ENCODE measurements at regions not wholly inside any gene's neighbourhood (a gene's known extent, or its start where the extent isn't known, plus 50 kb on each side); places are given as distances from the start of the nearest gene placed in this dataset.

- Mint-ChIP-seq H3K27ac (no peak overlapping the region), H3K27me3 (ENCODE audit: low read depth, poor library complexity) (no peaks in the 10 kb centered on the region), H3K4me3 (no peak overlapping the region), H3K4me1 (no peaks in the 10 kb centered on the region), H3K9me3 (no peaks in the 10 kb centered on the region), H3K36me3 (ENCODE audit: low read depth) (no peaks in the 10 kb centered on the region)
- TF ChIP-seq CTCF (IDR thresholded peaks at IDR 0.05) = no peak
- DNase-seq = no peak
Observed at GRCh38 chr4:65265526-65265925, 404.8 kb downstream of the EPHA5 start.

- H3K4me3 Mint-ChIP-seq = no peak overlapping the region
- no peaks in the 10 kb centered on the region for H3K27me3 Mint-ChIP-seq (ENCODE audit: low read depth, poor library complexity)
- no peaks in the 10 kb centered on the region for H3K4me1 Mint-ChIP-seq
- no peaks in the 10 kb centered on the region for H3K9me3 Mint-ChIP-seq
- no peak for DNase-seq
- H3K27ac Mint-ChIP-seq = no peak overlapping the region
- H3K36me3 Mint-ChIP-seq (ENCODE audit: low read depth) = no peaks in the 10 kb centered on the region
- no peak for TF ChIP-seq CTCF (IDR thresholded peaks at IDR 0.05)
Observed at GRCh38 chr4:65259296-65259695, 411.0 kb downstream of the EPHA5 start.

GRCh38 chr4:65250916-65251315 lies 419.4 kb downstream of the EPHA5 start:
- DNase-seq = no peak
- TF ChIP-seq CTCF (IDR thresholded peaks at IDR 0.05) = no peak
- H3K27ac Mint-ChIP-seq = no peak overlapping the region
- H3K9me3 Mint-ChIP-seq = no peaks in the 10 kb centered on the region
- no peaks in the 10 kb centered on the region for H3K4me1 Mint-ChIP-seq
- no peak overlapping the region for H3K4me3 Mint-ChIP-seq
- no peaks in the 10 kb centered on the region for H3K27me3 Mint-ChIP-seq (ENCODE audit: low read depth, poor library complexity)
- no peaks in the 10 kb centered on the region for H3K36me3 Mint-ChIP-seq (ENCODE audit: low read depth)

GRCh38 chr4:65249111-65249510 lies 421.2 kb downstream of the EPHA5 start:
- Mint-ChIP-seq H3K9me3 (no peaks in the 10 kb centered on the region), H3K4me1 (no peaks in the 10 kb centered on the region), H3K36me3 (ENCODE audit: low read depth) (no peaks in the 10 kb centered on the region), H3K4me3 (no peak overlapping the region), H3K27ac (no peak overlapping the region), H3K27me3 (ENCODE audit: low read depth, poor library complexity) (no peaks in the 10 kb centered on the region)
- DNase-seq = no peak
- no peak for TF ChIP-seq CTCF (IDR thresholded peaks at IDR 0.05)

GRCh38 chr4:65242156-65242846 lies 428.0 kb downstream of the EPHA5 start:
- no peaks in the 10 kb centered on the region for H3K4me1 Mint-ChIP-seq
- no peak for TF ChIP-seq CTCF (IDR thresholded peaks at IDR 0.05)
- no peak overlapping the region for H3K4me3 Mint-ChIP-seq
- H3K36me3 Mint-ChIP-seq (ENCODE audit: low read depth) = no peaks in the 10 kb centered on the region
- H3K27me3 Mint-ChIP-seq (ENCODE audit: low read depth, poor library complexity) = no peaks in the 10 kb centered on the region
- H3K27ac Mint-ChIP-seq = no peak overlapping the region
- no peak for DNase-seq
- no peaks in the 10 kb centered on the region for H3K9me3 Mint-ChIP-seq

- DNase-seq = no peak
- TF ChIP-seq CTCF (IDR thresholded peaks at IDR 0.05) = no peak
- no peaks in the 10 kb centered on the region for H3K4me1 Mint-ChIP-seq
- peaks cover 3% of the 10 kb centered on the region for H3K27me3 Mint-ChIP-seq (ENCODE audit: low read depth, poor library complexity)
- H3K27ac Mint-ChIP-seq = no peak overlapping the region
- H3K9me3 Mint-ChIP-seq = no peaks in the 10 kb centered on the region
- no peak overlapping the region for H3K4me3 Mint-ChIP-seq
- no peaks in the 10 kb centered on the region for H3K36me3 Mint-ChIP-seq (ENCODE audit: low read depth)
Observed at GRCh38 chr4:65241257-65241997, 428.9 kb downstream of the EPHA5 start.

All from nephron progenitor cell (in vitro differentiated cells).